NT2/D1 (cell line): ENCODE measurements at regions not wholly inside any gene's neighbourhood (a gene's known extent, or its start where the extent isn't known, plus 50 kb on each side); places are given as distances from the start of the nearest gene placed in this dataset.

ENCODE experiments used
- DNase-seq: peaks from one replicate; pipeline ENCODE4 v3.0.0-alpha.2; 2011; ENCODE audit warnings: low read depth, low spot score
- H3K27me3 ChIP-seq: 2 replicates; pipeline ENCODE4 v1.6.0; 2011; ENCODE audit warnings: mild to moderate bottlenecking; ENCODE audit not compliant: insufficient read length, insufficient read depth
- H3K36me3 ChIP-seq: 2 replicates; pipeline ENCODE4 v1.6.1; 2011; ENCODE audit warnings: mild to moderate bottlenecking, low read length, mixed read lengths; ENCODE audit not compliant: insufficient read depth, insufficient read length
- H3K4me1 ChIP-seq: 2 replicates; pipeline ENCODE4 v1.5.1; 2011; ENCODE audit not compliant: insufficient read depth, insufficient read length
- H3K4me3 ChIP-seq: 2 replicates; pipeline ENCODE4 v1.5.1; 2011; ENCODE audit warnings: low read depth; ENCODE audit not compliant: insufficient read length
- H3K9ac ChIP-seq: 2 replicates; pipeline ENCODE4 v1.6.0; 2011; ENCODE audit warnings: low read depth; ENCODE audit not compliant: insufficient read length
- H3K9me3 ChIP-seq: 2 replicates; pipeline ENCODE4 v1.5.1; 2011; ENCODE audit warnings: mild to moderate bottlenecking, low read length; ENCODE audit not compliant: insufficient read depth
- SUZ12 ChIP-seq: IDR thresholded peaks from 2 replicates; pipeline ENCODE4 v1.6.1; 2011; ENCODE audit not compliant: insufficient read length, insufficient read depth; ENCODE audit errors: extremely low read depth
- YY1 ChIP-seq: IDR thresholded peaks from 2 replicates; pipeline ENCODE4 v1.6.1; 2011; ENCODE audit not compliant: insufficient read length, insufficient read depth
- ZNF274 ChIP-seq: IDR thresholded peaks from 2 replicates; pipeline ENCODE4 v1.6.1; 2011; ENCODE audit warnings: mild to moderate bottlenecking, low read depth, low read length

GRCh38 chr10:90396721-90397120, 461.1 kb downstream of the HTR7 start:
- Histone ChIP-seq H3K4me3 (no peak overlapping the region), H3K36me3 (no peaks in the 10 kb centered on the region), H3K4me1 (no peaks in the 10 kb centered on the region), H3K9me3 (no peaks in the 10 kb centered on the region), H3K9ac (no peak overlapping the region), H3K27me3 (no peaks in the 10 kb centered on the region)
- TF ChIP-seq YY1 (no peak), ZNF274 (no peak), SUZ12 (no peak)
- DNase-seq: no peak

- H3K4me3 ChIP-seq: no peak overlapping the region
- no peaks in the 10 kb centered on the region for H3K27me3 ChIP-seq
- no peaks in the 10 kb centered on the region for H3K4me1 ChIP-seq
- no peak for DNase-seq
- no peak overlapping the region for H3K9ac ChIP-seq
- no peaks in the 10 kb centered on the region for H3K36me3 ChIP-seq
- TF ChIP-seq SUZ12 (no peak), YY1 (no peak), ZNF274 (no peak)
- H3K9me3 ChIP-seq: no peaks in the 10 kb centered on the region
Observed at GRCh38 chr10:90398566-90398965, 459.3 kb downstream of the HTR7 start.

DNA sequence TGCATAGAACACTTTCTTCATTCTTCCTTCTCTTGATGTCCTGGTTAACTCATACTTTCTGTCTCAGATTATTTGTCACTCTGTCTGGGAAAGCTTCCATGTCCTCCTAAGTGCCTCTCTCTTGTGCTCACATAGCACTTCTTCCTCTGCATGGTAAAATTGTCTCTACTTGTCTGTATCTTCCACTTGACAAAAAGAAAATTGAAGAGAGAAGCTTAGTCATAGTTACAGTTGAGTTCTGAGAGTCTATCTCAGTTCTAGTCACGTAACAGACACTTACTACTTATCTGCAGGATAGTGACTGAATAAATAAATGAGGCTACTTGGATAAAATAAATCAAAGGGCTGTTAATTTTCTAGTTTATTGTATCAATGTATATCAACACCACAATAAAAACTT, 458.1 kb downstream of the HTR7 start:
- no peak overlapping the region for H3K4me3 ChIP-seq
- H3K27me3 ChIP-seq: no peaks in the 10 kb centered on the region
- no peak overlapping the region for H3K9ac ChIP-seq
- H3K9me3 ChIP-seq: no peaks in the 10 kb centered on the region
- H3K36me3 ChIP-seq: no peaks in the 10 kb centered on the region
- DNase-seq: no peak
- no peak for TF ChIP-seq ZNF274
- no peak for TF ChIP-seq SUZ12
- TF ChIP-seq YY1: no peak
- no peaks in the 10 kb centered on the region for H3K4me1 ChIP-seq

DNA sequence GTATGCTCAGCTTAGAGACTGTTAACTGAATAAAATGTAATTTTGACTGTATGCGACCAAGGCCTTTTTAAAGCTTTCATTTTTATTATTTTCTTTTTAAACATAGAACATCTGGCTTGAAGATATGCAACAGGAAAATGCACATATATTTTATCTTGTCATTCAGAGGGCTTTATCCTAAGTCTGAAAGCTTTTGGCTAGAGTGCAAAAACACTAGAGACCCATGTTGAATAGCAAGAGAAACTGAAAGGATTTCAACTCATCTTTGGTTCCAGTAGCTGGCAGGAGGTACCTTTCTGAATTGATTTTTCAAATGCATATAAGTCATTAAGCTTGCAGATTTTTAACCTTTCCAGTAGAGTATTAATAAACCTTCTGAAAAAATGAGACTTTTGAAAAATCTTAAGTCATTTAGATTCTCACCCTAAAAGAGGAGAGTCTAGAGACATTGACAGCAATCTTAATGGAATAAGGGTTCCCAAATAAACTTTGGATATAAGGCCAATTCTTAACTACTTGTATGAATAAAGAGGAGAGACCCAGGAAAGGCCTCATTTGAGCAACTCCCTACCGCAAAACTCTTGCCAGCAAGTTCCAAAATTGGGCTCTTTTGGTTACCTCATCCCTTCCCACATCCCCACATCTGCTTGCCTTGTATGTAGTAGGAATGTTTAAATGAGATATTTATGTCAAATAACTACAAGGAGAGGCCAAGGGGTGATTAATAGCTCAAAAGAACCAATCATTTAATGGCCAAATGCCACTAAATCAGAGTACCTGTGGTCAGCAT, 454.4 kb downstream of the HTR7 start:
- Histone ChIP-seq H3K27me3 (no peaks in the 10 kb centered on the region), H3K9ac (no peak overlapping the region), H3K4me3 (no peak overlapping the region), H3K36me3 (no peaks in the 10 kb centered on the region), H3K9me3 (no peaks in the 10 kb centered on the region), H3K4me1 (no peaks in the 10 kb centered on the region)
- DNase-seq: no peak
- TF ChIP-seq SUZ12 (no peak), ZNF274 (no peak), YY1 (no peak)

DNA sequence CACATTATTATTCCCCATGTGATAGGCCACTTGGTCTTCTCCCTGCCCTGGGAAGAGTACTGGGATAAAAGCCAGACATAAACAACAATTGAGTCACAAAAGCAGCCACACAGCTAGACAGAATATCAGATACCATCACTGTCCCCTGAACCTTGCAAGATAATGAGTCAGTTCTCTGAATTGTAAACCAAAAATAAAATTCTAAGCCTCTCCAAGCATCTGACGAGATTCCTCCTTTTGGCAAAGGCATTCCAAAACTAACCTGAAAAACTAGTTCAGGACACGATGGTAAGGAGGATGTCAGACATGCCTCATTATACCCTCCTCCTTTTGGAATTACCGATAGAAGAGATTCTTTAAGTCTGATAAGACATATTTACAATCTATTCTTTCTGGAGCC, 450.7 kb downstream of the HTR7 start:
- DNase-seq: no peak
- Histone ChIP-seq H3K9ac (no peak overlapping the region), H3K36me3 (no peaks in the 10 kb centered on the region), H3K9me3 (peaks cover 5% of the 10 kb centered on the region; the same call in 1 of the 2 replicates), H3K27me3 (no peaks in the 10 kb centered on the region), H3K4me1 (no peaks in the 10 kb centered on the region), H3K4me3 (no peak overlapping the region)
- no peak for TF ChIP-seq ZNF274

GRCh38 chr10:90407851-90408250, 450.0 kb downstream of the HTR7 start:
- Histone ChIP-seq H3K9ac (no peak overlapping the region), H3K9me3 (peaks cover 5% of the 10 kb centered on the region; the same call in 1 of the 2 replicates), H3K4me3 (no peak overlapping the region), H3K4me1 (no peaks in the 10 kb centered on the region), H3K36me3 (no peaks in the 10 kb centered on the region), H3K27me3 (no peaks in the 10 kb centered on the region)
- no peak for TF ChIP-seq ZNF274
- no peak for TF ChIP-seq SUZ12
- TF ChIP-seq YY1: no peak
- DNase-seq: no peak

GRCh38 chr10:90412582-90412981, 445.3 kb downstream of the HTR7 start:
- H3K9me3 ChIP-seq: peaks cover 5% of the 10 kb centered on the region; the same call in 1 of the 2 replicates
- no peak for DNase-seq
- H3K27me3 ChIP-seq: no peaks in the 10 kb centered on the region
- H3K9ac ChIP-seq: no peak overlapping the region
- H3K36me3 ChIP-seq: no peaks in the 10 kb centered on the region
- H3K4me1 ChIP-seq: no peaks in the 10 kb centered on the region
- no peak overlapping the region for H3K4me3 ChIP-seq
- TF ChIP-seq SUZ12 (no peak), ZNF274 (no peak), YY1 (no peak)

DNA sequence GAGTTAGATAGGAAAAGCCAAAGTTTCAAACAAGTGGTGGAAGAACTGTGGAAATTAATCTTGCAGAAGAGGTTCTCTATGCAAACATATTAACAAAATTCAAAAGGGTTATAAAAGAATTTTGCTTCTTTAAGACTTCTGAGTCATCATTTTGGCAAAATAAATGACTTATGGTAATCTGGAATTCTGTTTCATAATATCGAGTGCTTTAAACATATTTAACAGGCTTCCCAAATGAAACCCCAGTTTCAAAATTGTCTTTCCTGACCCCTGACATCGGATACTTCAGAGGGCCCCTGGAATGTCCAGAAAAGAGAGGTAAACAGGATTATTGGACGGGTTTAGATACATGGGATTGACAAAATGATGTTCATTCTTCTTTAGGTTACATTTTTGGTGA, 444.6 kb downstream of the HTR7 start:
- TF ChIP-seq YY1 (no peak), SUZ12 (no peak), ZNF274 (no peak)
- DNase-seq: no peak
- H3K9ac ChIP-seq: no peak overlapping the region

More for the DNA sequence above, 444.6 kb downstream of the HTR7 start:
- Histone ChIP-seq H3K9me3 (peaks cover 5% of the 10 kb centered on the region; the same call in 1 of the 2 replicates), H3K36me3 (no peaks in the 10 kb centered on the region), H3K4me1 (no peaks in the 10 kb centered on the region), H3K4me3 (no peak overlapping the region), H3K27me3 (no peaks in the 10 kb centered on the region)
